ENCODE measurements at regions not wholly inside any gene's neighbourhood (a gene's known extent, or its start where the extent isn't known, plus 50 kb on each side); places are given as distances from the start of the nearest gene placed in this dataset.

- ATAC-seq: no peak
- no peak for TF ChIP-seq ZNF8 (CRISPR knock-in tag; IDR thresholded peaks at IDR 0.05)
Measured at GRCh38 chr17:72587773-72588511, 467.1 kb downstream of the SOX9 start.

DNA sequence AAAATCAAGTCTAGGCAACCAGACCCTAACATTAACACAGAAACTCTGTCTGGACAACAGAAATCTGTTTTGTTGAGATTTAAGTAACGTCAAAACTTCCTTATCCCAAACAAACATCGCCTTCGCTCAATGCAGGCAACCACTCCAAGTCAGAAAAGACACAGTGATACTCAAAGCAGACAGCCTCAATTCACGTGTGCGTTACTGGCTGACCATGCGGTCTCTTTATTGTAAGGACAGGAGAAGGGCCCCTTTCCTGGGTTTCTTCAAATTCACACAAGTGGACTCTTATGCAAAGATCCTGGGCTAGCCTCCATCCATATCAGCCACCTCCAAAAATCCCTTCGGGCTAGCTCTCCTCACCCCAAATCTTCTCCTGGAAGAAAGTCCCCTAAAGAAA lies 467.7 kb downstream of the SOX9 start:
- TF ChIP-seq CSDC2 (CRISPR knock-in tag; IDR thresholded peaks at IDR 0.05) (no peak), ZNF70 (CRISPR knock-in tag; IDR thresholded peaks at IDR 0.05) (no peak), TOX (CRISPR knock-in tag; IDR thresholded peaks at IDR 0.05; ENCODE audit: borderline replicate concordance) (no peak), POU6F1 (CRISPR knock-in tag; IDR thresholded peaks at IDR 0.05; ENCODE audit: borderline replicate concordance, low read depth) (no peak), ZC3H10 (CRISPR knock-in tag; IDR thresholded peaks at IDR 0.05) (no peak), GLIS3 (CRISPR knock-in tag; IDR thresholded peaks at IDR 0.05) (no peak), CSRNP3 (CRISPR knock-in tag; IDR thresholded peaks at IDR 0.05) (no peak), ZFP3 (CRISPR knock-in tag; IDR thresholded peaks at IDR 0.05) (no peak), SNAI2 (CRISPR knock-in tag; IDR thresholded peaks at IDR 0.05) (no peak), ARNTL (CRISPR knock-in tag; IDR thresholded peaks at IDR 0.05; ENCODE audit: borderline replicate concordance, low read depth) (no peak), ESRRG (CRISPR knock-in tag; IDR thresholded peaks at IDR 0.05) (no peak), CREB5 (CRISPR knock-in tag; IDR thresholded peaks at IDR 0.05; ENCODE audit: low read depth) (no peak), ZNF565 (CRISPR knock-in tag; conservative IDR thresholded peaks at IDR 0.05; ENCODE audit: low read depth) (no peak), PPARA (CRISPR knock-in tag; IDR thresholded peaks at IDR 0.05; ENCODE audit: borderline replicate concordance) (no peak), TSHZ2 (CRISPR knock-in tag; IDR thresholded peaks at IDR 0.05) (no peak), RARB (CRISPR knock-in tag; IDR thresholded peaks at IDR 0.05) (no peak), PATZ1 (CRISPR knock-in tag; IDR thresholded peaks at IDR 0.05; ENCODE audit: borderline replicate concordance) (no peak), TCF4 (CRISPR knock-in tag; IDR thresholded peaks at IDR 0.05; ENCODE audit: borderline replicate concordance) (no peak), ZFP30 (CRISPR knock-in tag; IDR thresholded peaks at IDR 0.05) (no peak)
- no peak for ATAC-seq

DNA sequence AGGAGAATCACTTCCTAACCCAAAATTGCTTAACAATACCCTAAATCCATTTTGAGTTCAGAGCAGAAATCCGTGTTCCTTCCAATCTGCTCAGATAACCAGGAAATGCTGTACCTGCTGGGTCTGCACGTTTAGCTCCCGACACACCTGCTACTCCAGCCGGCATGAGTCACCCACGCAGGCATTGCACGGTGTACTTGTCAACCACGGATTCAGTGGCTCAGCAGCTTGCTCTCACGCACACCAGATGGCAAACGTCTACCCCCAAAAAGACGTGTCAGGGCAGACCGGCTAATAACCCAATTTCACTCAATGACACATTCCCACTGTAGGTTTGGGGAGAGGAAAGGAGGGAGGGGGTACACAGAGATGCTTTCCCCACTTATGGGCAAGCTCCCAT lies 468.1 kb downstream of the SOX9 start:
- no peak for ATAC-seq
- TF ChIP-seq TCF4 (CRISPR knock-in tag; IDR thresholded peaks at IDR 0.05; ENCODE audit: borderline replicate concordance) (no peak), SNAI2 (CRISPR knock-in tag; IDR thresholded peaks at IDR 0.05) (no peak), PPARA (CRISPR knock-in tag; IDR thresholded peaks at IDR 0.05; ENCODE audit: borderline replicate concordance) (no peak), ZC3H10 (CRISPR knock-in tag; IDR thresholded peaks at IDR 0.05) (no peak), ARNTL (CRISPR knock-in tag; IDR thresholded peaks at IDR 0.05; ENCODE audit: borderline replicate concordance, low read depth) (no peak), CSRNP3 (CRISPR knock-in tag; IDR thresholded peaks at IDR 0.05) (no peak), ESRRG (CRISPR knock-in tag; IDR thresholded peaks at IDR 0.05) (no peak), ISL1 (CRISPR knock-in tag; IDR thresholded peaks at IDR 0.05) (no peak), TOX (CRISPR knock-in tag; IDR thresholded peaks at IDR 0.05; ENCODE audit: borderline replicate concordance) (no peak), ZNF70 (CRISPR knock-in tag; IDR thresholded peaks at IDR 0.05) (no peak), TSHZ2 (CRISPR knock-in tag; IDR thresholded peaks at IDR 0.05) (no peak), ZFP30 (CRISPR knock-in tag; IDR thresholded peaks at IDR 0.05) (no peak), RARB (CRISPR knock-in tag; IDR thresholded peaks at IDR 0.05) (no peak), ZFP3 (CRISPR knock-in tag; IDR thresholded peaks at IDR 0.05) (no peak), ZNF565 (CRISPR knock-in tag; conservative IDR thresholded peaks at IDR 0.05; ENCODE audit: low read depth) (no peak), BACH2 (CRISPR knock-in tag; IDR thresholded peaks at IDR 0.05; ENCODE audit: borderline replicate concordance) (no peak), OSR1 (CRISPR knock-in tag; IDR thresholded peaks at IDR 0.05) (no peak)
